GM19452 (cell line): ENCODE measurements at regions not wholly inside any gene's neighbourhood (a gene's known extent, or its start where the extent isn't known, plus 50 kb on each side); places are given as distances from the start of the nearest gene placed in this dataset.
"Not testable (repeated sequence)": the region's sequence is repeated elsewhere in the genome, so short reads cannot be mapped to it uniquely, and the experiment has no call there.

Experiments used
- ATAC-seq: cut with Tn5 transposase; IDR thresholded peaks from one replicate; pipeline ENCODE4 v1.9.1; 2021; ENCODE audit not compliant: unreplicated experiment

DNA sequence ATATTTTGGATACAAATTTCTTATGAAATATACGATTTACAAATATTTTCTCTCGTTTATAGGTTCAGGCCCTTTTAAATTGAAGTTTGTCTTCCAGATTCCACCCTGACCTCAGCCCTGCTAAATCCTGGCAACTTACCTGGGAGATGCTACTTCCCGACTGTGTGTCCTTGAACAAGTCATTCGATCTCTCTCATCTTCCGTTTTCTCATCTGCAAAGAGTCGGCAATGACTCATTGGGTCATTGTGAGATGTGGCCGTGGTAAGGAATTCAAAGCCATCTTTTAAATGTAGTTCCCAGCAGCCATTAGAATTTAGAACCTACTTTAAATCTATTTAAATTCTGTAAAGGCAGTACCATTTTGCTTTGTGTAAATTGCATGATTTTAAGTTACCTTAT lies 72.5 kb downstream of the LHX2 start:
- ATAC-seq: no peak

DNA sequence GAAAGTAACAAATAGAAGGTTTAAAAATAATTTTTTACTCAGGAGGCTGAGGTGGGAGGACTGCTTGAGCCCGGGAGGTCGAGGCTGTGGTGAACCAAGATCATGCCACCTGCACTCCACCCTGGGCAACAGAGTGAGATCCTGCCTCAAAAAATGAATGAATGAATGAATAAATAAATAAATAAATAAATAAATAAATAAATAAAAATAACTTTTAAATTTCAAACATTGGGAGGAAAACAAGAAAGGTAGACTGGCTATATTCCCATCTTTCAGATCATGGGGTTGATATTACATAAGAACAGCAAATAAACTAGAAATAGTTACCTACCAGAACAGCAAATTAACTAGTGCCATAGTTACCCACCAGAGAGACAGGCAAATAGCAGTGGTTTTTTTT lies 75.7 kb downstream of the LHX2 start:
- ATAC-seq: no peak

DNA sequence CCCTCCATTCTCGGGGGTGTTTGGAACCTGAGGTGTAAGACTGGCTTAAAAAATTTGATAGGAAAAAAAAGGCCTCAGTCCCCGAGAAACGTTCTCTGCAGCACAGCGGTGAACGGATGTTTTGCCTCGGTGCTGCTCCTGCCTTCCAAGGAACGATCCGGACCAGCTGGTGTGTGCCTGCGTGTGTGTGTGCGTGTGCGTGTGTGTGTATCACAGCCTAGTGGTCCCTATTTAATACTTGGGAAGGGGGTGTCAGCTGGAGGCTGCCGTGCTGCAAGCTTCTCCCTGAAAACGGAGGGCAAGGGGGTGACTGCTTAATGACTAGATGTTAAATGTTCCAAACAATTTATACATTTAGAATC lies 76.9 kb downstream of the LHX2 start:
- no peak for ATAC-seq

DNA sequence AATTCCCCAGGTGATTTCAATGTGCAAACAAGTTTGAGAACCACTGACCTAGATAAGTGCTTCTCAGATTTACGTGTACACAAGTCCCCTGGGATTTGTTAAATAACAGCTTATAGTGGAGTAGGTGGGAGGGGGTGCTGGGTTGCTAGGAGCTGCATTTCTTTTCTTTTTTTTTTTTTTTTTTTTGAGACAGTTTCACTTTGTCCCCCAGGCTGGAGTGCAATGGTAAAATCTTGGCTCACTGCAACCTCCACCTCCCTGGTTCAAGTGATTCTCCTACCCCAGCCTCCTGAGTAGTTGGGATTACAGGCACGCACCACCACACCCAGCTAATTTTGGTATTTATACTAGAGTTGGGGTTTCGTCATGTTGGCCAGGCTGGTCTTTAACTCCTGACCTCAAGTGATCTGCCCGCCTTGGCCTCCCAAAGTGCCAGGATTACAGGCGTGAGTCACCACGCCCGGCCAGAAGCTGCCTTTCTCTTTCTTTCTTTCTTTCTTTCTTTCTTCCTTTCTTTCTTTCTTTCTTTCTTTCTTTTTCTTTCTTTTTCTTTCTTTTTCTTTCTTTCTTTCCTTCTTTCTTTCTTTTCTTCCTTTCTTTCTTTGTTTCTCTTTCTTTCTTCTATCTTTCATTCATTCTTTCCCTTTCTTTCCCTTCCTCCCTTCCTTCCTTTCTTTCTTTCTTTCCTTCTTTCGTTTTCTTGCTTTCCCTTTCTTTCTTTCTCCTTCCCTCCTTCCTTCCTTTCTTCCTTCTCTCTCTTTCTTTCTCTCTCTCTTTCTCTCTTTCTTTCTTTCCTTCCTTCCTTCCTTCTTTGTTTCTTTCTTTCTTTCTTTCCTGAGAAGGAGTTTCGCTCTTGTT lies 78.3 kb downstream of the LHX2 start:
- ATAC-seq: not testable (repeated sequence)

DNA sequence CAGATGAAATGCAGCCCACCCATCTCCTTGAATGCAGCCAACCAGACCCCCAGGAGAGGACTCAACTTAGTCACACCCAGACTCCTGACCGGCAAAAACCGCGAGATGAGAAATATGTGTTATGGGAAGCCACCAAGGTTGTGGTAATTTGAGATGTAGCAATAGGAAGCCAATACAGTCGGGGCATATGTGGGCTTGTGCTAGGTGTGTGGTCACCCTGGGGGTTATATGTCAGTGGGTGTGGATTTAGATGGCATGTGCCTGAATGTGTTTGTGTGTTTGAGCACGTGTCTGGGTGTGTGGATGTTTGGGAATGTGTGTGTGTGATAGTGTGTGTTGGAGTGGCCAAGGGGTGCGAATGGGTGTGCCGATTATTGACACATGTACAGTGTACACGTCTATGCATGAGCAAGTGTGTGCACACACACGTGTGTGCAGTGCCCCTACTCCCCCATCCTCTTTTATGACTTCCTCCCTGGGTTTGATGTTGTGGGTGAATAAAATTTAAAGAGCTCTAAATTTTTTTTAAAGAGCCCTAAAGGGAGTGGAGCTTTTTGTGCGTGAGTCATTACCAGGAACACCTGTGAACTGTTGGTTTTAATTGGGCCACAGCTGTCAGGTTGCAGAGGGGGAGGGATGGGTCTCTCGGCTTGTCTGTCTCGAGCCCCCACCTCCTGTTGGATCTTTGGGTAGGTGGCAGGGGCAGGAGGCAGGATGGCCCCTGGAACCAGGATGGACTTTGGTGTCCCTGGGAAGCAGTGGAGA lies 86.8 kb downstream of the LHX2 start:
- no peak for ATAC-seq

DNA sequence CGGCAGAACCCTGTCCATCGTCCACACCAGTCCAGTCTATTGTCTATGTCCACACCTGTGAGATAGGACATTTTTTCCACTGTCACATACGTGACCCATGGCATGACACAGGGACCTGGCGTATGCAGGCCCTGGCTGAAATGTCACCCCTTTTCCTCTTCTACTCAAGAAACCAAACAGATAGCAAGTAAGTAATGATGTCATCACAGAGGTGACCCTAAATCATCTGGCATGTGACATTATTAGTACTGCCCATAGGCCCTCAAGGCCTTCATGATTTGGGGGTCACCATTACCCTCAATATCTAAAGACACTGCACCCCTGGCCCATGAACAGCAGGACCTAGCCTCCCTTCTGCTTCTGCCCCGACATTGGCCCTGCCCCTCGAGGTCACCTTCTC lies 88.3 kb downstream of the LHX2 start:
- no peak for ATAC-seq

DNA sequence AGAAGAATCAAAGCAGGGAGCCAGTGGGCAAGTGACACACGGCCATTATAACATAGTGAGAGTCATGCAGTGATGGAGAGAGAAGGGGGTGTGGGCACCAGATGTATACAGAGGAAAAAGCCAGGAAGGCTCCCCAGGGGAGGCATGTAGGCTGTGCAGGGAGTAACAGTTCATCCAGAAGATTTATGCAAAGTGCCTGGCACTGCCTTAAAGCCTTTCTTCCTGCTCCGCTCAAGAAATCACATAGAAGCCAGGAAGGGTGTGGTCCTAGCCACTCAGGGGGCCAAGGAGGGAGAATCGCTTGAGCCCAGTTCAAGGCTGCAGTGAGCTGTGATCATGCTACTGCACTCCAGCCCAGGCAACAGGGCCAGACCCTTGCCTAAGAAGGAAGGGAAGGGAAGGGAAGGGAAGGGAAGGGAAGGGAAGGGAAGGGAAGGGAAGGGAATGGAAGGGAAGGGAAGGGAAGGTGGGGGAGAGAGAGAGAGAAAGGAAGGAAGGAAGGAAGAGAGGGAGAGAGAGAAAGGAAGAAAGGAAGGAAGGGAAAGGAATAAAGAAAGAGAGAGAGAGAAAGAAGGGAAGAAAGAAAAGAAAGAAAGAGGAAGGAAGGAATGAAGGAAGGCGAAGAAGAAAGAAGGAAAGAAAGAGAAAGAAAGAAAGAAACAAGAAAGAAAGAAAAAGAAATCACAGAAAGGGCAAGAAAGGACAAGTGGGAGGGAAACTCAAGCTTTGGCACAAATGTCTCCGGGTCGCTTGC lies 89.8 kb downstream of the LHX2 start:
- ATAC-seq: no peak

DNA sequence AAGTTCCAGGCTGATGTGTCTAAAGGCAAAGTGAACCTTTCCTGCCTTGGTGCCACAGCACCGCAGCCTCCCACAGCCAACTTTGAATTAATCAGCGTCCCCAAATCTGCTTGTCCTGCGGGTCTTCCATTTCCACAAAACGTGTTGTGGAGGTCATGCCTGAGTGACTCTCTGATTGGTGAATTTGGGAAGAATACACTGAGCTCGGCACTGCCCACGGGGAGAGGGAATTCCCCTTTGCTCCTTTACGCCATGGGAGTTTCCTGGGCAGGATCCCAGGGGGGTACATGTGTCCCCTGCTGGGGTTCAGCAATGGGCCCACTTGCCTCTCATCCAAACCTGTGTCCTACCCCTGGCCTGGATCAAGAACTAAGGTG lies 90.4 kb downstream of the LHX2 start:
- no peak for ATAC-seq

DNA sequence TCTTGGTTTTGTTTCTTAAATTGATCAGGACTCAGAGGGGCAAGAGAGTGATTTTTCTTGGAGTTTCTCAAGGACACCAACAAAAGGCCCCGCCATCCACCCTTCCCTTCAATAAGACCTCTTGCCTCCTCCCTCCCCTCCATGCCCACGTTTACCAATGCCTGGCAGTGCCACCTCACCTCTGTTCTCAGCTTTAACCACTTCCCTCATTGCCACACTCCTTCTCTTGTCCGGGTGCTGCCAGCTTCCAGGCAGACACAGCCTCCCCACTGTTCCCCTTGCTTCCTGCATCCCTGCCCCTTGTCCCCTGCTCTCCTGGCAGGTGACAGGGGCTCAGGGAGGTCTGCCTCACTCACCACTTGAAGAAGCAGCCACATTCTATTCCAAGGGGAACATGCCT lies 90.8 kb downstream of the LHX2 start:
- ATAC-seq: no peak

DNA sequence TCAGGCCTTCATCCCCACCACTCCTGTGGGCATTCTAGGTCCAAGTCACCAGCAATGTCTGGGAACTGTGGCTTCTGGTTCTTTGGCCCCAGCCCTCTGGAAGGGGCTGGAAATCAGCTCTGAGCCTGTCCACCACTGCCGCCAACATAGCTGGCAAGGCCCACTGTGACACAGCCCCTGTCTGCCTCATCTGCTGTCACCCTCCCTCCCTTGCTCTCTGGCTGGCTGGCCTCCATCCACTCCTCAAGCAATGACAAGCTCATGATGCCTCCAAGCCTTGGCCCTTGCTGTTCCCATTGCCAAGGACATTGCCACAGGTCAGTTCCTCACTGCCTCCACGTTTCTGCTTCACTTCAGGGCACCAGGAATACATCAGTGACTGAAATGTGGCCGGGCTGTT lies 93.7 kb downstream of the LHX2 start:
- ATAC-seq: no peak

DNA sequence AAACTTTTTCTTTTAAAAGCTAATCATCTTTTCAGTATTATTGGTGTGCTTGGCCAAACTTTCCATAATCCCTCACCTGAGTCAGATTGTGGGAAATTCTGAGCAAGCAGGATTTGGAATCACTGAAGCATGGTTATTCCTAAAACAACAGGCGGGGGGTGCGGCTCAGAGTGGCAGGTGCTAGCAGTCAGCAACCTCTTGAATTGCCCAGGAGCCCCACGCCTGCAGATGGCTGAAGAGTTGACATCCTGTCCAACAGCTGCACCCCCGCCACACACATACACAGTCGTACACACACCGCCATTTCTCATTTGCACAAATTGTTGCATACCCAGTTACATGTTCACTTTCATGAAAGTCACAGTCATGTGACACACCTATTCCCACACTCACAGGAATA lies 96.6 kb downstream of the LHX2 start:
- no peak for ATAC-seq

DNA sequence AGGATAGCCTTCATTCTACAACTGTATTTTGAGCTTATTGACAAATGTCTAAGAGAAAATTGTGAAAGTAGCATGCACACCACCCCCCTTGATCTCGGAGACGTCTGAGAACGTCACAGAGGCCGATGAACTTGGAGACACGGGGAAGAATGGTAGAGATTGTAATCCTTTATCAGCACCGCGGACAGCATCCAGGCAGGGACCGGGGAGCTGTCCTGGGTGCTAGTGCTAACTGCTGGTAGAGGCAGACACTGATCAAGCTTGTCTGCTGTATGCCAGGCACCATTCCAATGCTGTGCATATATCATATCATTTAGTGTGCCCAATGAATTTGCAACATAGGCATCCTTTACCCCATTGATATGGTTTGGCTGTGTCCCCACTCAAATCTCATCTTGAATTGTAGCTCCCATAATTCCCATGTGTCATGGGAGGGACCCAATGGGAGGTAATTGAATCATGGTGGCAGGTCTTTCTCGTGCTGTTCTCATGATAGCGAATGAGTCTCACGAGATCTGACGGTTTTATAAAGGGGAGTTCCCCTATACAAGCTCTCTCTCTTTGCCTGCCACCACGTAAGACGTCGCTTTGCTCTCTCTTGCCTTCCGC lies 98.8 kb downstream of the LHX2 start:
- no peak for ATAC-seq

DNA sequence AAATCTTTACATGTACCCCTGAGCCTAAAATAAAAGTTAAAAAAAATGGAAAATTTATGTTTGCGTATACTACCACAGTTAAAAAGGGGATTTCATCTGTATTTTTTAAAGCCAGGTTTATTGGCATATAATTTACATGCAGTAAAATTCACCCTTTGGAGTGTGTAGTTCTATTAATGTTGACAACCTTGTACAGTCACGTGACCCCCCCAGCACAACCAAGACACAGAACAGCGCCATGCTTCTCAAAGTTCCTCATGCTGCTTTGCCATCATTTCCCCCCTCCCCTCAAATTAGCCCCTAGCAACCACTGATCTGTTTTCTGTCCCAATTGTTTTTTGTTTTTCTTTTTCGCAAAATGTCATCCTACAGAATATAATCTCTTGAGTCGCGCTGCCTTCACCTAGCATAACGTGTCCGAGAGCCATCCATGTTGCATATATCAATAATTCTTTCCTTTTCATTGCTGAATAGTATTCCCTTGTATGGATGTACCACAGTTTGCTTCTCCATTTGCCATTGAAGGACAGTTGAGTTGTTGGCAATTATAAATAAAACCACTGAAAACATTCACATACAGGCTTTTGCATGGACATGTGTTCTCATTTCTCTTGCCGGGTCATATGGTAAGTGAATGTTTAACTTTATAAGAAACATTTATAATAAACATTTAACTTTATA lies 105.3 kb downstream of the LHX2 start:
- ATAC-seq: no peak

DNA sequence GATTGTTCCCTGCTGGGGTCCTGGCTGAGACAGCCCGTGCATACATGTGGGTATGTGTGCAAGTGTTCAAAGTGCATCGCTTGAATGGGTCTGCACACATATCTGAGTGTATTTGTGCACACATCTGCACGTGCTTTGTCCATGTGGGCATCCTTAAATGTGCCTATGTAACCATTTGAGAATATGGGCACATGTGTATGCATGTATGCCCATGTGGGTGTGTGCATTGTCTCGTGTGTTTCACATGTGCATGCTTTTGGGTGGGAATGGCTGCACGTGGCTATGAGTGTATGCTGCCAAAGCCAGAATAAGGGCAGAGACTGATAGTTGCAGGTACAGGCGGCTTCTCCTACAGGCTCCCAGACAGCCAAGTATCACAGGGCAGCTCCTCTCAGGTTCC lies 107.3 kb downstream of the LHX2 start:
- ATAC-seq: no peak

DNA sequence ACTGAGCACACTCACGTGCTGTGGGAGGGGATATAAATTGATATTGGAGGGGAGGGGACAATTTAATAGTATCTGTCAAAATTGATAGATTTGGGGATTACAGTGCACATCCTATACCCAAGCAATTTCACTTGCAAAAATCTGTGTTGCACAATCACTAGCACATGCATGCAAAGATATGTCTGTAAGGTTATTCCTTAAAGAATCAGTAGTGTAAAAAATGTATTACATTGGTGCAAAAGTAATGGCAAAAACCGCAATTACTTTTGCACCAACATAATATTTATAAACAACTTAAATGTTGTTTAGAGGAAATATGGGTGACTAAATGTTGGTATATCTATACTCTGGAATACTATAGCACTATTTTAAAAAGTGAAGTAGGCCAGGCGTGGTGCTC lies 108.7 kb downstream of the LHX2 start:
- no peak for ATAC-seq

DNA sequence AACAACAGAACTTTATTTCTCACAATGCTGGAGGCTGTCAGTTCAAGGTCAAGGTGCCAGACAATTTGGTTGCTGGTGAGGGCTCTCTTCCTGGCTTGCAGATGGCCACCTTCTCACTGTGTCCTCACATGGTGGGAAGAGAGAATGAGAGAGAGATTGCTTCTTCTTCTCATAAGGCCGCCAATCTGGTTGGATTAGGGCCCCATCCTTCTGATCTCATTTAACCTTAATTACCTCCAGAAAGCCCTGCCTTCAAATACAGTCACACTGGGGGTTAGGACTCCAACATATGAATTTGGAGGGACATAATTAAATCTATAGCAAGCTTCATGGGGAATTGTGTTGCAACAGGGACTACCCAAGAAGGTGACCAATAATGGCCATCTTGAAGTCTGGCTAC lies 110.2 kb downstream of the LHX2 start:
- no peak for ATAC-seq

DNA sequence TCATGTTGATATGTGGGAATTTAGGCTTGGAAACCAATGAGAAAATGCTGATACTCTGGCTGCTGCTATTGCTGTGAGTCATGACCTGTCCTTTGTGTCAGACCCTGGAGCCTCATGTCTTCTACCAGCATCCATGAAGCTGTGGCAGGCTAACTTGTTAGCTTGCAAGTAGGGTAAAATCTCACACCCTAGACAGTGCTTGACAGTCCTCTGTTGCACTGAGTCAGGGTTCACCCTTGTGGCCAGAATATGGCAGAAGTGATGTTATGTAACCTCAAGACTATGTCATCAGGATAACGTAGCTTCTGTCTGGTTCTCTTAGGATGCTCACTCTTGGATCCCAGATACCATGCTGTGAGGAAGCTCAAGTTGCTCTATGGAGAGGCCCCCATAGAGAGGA lies 110.8 kb downstream of the LHX2 start:
- no peak for ATAC-seq

DNA sequence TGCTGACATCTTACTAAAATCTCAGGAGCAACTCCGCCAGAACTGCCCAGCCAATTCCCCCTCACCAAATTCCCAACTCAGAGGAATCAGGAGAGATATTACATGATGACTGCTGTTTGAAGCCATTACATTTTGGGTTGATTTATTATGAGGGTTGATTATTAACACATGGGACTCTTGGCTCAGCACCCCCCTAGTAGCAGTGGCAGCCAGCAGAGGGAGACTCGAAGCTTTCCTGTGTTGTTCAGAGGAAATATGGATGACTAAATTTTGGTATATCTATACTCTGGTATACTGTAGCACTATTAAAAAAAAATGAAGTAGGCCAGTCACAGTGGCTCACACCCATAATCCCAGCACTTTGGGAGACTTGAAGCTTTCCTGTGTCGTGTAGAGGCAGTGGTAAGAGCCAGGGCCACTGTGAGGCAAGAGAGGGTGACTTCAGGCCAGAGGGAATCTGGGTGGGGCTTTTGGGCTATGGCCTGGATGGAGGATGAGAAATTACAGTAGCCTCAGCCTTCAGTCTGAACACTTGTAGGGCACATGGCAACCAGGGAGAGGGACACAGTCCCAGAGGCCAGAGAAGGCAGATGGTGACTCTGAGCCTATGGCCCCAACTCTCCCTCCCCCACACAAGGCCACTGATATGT lies 111.4 kb downstream of the LHX2 start:
- no peak for ATAC-seq

DNA sequence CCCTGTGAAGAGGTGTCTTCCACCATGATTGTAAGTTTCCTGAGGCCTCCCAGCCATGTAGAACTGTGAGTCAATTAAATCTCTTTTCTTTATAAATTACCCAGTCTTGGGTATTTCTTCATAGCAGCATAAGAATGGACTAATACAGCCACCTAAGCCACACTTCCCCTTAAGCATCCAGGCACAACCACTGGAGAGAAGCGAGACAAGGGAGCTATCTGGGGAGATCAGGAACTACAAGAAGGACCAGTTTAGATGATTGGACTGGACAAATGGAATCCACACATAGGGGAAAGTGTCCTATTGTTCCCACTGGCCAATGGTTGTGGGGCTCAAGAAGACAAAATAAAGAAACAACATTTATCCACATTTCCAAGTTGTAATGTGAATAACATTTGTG lies 112.1 kb downstream of the LHX2 start:
- ATAC-seq: not testable (repeated sequence)
